ENCODE measurements at regions not wholly inside any gene's neighbourhood (a gene's known extent, or its start where the extent isn't known, plus 50 kb on each side); places are given as distances from the start of the nearest gene placed in this dataset.

DNA sequence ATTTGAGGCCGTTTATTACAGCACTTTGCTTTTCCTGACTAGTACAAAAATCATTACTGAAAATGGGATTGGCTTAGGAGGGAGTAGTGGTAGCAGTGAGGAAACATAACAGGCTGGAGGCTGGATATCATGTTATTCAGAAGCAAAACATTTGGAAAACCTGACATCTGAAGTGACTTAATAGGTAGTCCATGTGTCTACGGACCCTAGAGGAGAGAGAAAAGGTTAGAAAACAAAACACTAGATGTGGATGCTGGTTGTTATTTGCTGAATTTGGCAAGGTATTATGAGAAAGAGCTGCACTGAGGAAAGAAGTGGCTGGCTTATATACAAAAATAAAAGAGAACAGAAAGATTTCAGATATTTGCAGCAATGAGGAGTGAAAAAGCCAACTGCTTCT, 139.9 kb downstream of the MEX3B start:
- no peak for TF ChIP-seq CTCF (conservative IDR thresholded peaks at IDR 0.05; ENCODE audit: low read depth in 2 of 2)
- TF ChIP-seq POLR2AphosphoS5 (IDR thresholded peaks at IDR 0.05; ENCODE audit: low read depth) = no peak
- TF ChIP-seq EZH2 (IDR thresholded peaks at IDR 0.05; ENCODE audit: low read depth, unreplicated experiment) = no peak
- TF ChIP-seq, protein P1, sequence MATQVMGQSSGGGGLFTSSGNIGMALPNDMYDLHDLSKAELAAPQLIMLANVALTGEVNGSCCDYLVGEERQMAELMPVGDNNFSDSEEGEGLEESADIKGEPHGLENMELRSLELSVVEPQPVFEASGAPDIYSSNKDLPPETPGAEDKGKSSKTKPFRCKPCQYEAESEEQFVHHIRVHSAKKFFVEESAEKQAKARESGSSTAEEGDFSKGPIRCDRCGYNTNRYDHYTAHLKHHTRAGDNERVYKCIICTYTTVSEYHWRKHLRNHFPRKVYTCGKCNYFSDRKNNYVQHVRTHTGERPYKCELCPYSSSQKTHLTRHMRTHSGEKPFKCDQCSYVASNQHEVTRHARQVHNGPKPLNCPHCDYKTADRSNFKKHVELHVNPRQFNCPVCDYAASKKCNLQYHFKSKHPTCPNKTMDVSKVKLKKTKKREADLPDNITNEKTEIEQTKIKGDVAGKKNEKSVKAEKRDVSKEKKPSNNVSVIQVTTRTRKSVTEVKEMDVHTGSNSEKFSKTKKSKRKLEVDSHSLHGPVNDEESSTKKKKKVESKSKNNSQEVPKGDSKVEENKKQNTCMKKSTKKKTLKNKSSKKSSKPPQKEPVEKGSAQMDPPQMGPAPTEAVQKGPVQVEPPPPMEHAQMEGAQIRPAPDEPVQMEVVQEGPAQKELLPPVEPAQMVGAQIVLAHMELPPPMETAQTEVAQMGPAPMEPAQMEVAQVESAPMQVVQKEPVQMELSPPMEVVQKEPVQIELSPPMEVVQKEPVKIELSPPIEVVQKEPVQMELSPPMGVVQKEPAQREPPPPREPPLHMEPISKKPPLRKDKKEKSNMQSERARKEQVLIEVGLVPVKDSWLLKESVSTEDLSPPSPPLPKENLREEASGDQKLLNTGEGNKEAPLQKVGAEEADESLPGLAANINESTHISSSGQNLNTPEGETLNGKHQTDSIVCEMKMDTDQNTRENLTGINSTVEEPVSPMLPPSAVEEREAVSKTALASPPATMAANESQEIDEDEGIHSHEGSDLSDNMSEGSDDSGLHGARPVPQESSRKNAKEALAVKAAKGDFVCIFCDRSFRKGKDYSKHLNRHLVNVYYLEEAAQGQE (IDR thresholded peaks at IDR 0.05; ENCODE audit: unreplicated experiment) = no peak
- no peak for TF ChIP-seq CREB1 (CRISPR knock-in tag; IDR thresholded peaks at IDR 0.05; ENCODE audit: low read depth)
- no peak for TF ChIP-seq EZH2phosphoT487 (IDR thresholded peaks at IDR 0.05; ENCODE audit: unreplicated experiment)
- TF ChIP-seq, protein P2, sequence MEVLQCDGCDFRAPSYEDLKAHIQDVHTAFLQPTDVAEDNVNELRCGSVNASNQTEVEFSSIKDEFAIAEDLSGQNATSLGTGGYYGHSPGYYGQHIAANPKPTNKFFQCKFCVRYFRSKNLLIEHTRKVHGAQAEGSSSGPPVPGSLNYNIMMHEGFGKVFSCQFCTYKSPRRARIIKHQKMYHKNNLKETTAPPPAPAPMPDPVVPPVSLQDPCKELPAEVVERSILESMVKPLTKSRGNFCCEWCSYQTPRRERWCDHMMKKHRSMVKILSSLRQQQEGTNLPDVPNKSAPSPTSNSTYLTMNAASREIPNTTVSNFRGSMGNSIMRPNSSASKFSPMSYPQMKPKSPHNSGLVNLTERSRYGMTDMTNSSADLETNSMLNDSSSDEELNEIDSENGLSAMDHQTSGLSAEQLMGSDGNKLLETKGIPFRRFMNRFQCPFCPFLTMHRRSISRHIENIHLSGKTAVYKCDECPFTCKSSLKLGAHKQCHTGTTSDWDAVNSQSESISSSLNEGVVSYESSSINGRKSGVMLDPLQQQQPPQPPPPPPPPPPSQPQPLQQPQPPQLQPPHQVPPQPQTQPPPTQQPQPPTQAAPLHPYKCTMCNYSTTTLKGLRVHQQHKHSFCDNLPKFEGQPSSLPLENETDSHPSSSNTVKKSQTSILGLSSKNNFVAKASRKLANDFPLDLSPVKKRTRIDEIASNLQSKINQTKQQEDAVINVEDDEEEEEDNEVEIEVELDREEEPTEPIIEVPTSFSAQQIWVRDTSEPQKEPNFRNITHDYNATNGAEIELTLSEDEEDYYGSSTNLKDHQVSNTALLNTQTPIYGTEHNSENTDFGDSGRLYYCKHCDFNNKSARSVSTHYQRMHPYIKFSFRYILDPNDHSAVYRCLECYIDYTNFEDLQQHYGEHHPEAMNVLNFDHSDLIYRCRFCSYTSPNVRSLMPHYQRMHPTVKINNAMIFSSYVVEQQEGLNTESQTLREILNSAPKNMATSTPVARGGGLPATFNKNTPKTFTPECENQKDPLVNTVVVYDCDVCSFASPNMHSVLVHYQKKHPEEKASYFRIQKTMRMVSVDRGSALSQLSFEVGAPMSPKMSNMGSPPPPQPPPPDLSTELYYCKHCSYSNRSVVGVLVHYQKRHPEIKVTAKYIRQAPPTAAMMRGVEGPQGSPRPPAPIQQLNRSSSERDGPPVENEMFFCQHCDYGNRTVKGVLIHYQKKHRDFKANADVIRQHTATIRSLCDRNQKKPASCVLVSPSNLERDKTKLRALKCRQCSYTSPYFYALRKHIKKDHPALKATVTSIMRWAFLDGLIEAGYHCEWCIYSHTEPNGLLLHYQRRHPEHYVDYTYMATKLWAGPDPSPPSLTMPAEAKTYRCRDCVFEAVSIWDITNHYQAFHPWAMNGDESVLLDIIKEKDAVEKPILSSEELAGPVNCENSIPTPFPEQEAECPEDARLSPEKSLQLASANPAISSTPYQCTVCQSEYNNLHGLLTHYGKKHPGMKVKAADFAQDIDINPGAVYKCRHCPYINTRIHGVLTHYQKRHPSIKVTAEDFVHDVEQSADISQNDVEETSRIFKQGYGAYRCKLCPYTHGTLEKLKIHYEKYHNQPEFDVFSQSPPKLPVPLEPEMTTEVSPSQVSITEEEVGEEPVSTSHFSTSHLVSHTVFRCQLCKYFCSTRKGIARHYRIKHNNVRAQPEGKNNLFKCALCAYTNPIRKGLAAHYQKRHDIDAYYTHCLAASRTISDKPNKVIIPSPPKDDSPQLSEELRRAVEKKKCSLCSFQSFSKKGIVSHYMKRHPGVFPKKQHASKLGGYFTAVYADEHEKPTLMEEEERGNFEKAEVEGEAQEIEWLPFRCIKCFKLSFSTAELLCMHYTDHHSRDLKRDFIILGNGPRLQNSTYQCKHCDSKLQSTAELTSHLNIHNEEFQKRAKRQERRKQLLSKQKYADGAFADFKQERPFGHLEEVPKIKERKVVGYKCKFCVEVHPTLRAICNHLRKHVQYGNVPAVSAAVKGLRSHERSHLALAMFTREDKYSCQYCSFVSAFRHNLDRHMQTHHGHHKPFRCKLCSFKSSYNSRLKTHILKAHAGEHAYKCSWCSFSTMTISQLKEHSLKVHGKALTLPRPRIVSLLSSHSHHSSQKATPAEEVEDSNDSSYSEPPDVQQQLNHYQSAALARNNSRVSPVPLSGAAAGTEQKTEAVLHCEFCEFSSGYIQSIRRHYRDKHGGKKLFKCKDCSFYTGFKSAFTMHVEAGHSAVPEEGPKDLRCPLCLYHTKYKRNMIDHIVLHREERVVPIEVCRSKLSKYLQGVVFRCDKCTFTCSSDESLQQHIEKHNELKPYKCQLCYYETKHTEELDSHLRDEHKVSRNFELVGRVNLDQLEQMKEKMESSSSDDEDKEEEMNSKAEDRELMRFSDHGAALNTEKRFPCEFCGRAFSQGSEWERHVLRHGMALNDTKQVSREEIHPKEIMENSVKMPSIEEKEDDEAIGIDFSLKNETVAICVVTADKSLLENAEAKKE (CRISPR knock-in tag; IDR thresholded peaks at IDR 0.05) = no peak
- no peak for TF ChIP-seq STAT1 (IDR thresholded peaks at IDR 0.05; ENCODE audit: unreplicated experiment)
- TF ChIP-seq ETS1 (IDR thresholded peaks at IDR 0.05) = no peak
- TF ChIP-seq ZNF331 (CRISPR knock-in tag; IDR thresholded peaks at IDR 0.05; ENCODE audit: low read depth) = no peak
- no peak for TF ChIP-seq NANOG (IDR thresholded peaks at IDR 0.05; ENCODE audit: borderline replicate concordance)
- TF ChIP-seq ZNF114 (CRISPR knock-in tag; IDR thresholded peaks at IDR 0.05) = no peak

Data from GM23338 (cell line).